DND-41 (cell line): ENCODE measurements at regions not wholly inside any gene's neighbourhood (a gene's known extent, or its start where the extent isn't known, plus 50 kb on each side); places are given as distances from the start of the nearest gene placed in this dataset.

ENCODE experiments used
- CTCF ChIP-seq: IDR thresholded peaks from 2 replicates; pipeline ENCODE4 v1.5.1; 2012; ENCODE audit warnings: borderline replicate concordance, low read length, moderate library complexity, mild to moderate bottlenecking; ENCODE audit not compliant: poor library complexity, severe bottlenecking; ENCODE audit errors: extremely low read depth
- EZH2 ChIP-seq: IDR thresholded peaks from 3 replicates; pipeline ENCODE4 v1.6.1; 2012; ENCODE audit warnings: borderline replicate concordance, low read depth, mild to moderate bottlenecking, moderate library complexity, low read length, inconsistent platforms; ENCODE audit not compliant: severe bottlenecking

- TF ChIP-seq CTCF (no peak), EZH2 (no peak)
Measured at GRCh38 chr13:79614250-79614918, 133.4 kb downstream of the NDFIP2 start.
